ENCODE measurements at regions not wholly inside any gene's neighbourhood (a gene's known extent, or its start where the extent isn't known, plus 50 kb on each side); places are given as distances from the start of the nearest gene placed in this dataset.
A peak's percentile ranks its signal among the peaks of the same experiment; 100 is the strongest.
"Not testable (repeated sequence)": the region's sequence is repeated elsewhere in the genome, so short reads cannot be mapped to it uniquely, and the experiment has no call there.

GRCh38 chr3:139231555-139232281, 112.1 kb upstream of the MRPS22 start:
- H3K4me1 ChIP-seq (ENCODE audit: insufficient read depth, low read length): no peaks in the 10 kb centered on the region
- POLR2A ChIA-PET (ENCODE audit: unreplicated experiment): no interaction called here
- no peaks in the 10 kb centered on the region for H3K27me3 ChIP-seq (ENCODE audit: low read length)
- H3K36me3 ChIP-seq (ENCODE audit: low read depth, low read length): no peaks in the 10 kb centered on the region
- no peak overlapping the region for H3K27ac ChIP-seq (ENCODE audit: low read length)
- ATAC-seq: no peak
- H3K79me2 ChIP-seq (ENCODE audit: low read length): no peaks in the 10 kb centered on the region
- TF ChIP-seq CTCF (conservative IDR thresholded peaks at IDR 0.05; ENCODE audit: low read depth, low read length) (no peak), EZH2 (IDR thresholded peaks at IDR 0.05; ENCODE audit: low read length, unreplicated experiment) (no peak), EZH2phosphoT487 (IDR thresholded peaks at IDR 0.05; ENCODE audit: borderline replicate concordance, low read length) (no peak)
- no peaks in the 10 kb centered on the region for H3F3A ChIP-seq (ENCODE audit: low read length, unreplicated experiment)
- no peak overlapping the region for H3K4me3 ChIP-seq (ENCODE audit: low read length)
- no peak overlapping the region for H2AFZ ChIP-seq (ENCODE audit: low read length)
- no peaks in the 10 kb centered on the region for H3K9me3 ChIP-seq (ENCODE audit: low read length)
- H3K9me2 ChIP-seq (replicated peaks; ENCODE audit: low read length): no peaks in the 10 kb centered on the region
- no peak overlapping the region for H3K9ac ChIP-seq (ENCODE audit: low read length)
- intact Hi-C loops (cut with micrococcal nuclease): no loop called here
- H3K4me2 ChIP-seq (ENCODE audit: low read length): no peak overlapping the region
- no peaks in the 10 kb centered on the region for H4K20me1 ChIP-seq (ENCODE audit: low read length)
- no peak for DNase-seq
- CTCF ChIA-PET: no interaction called here
- BruUV-seq (replicated peaks): no TSS peak

- POLR2A ChIA-PET (ENCODE audit: unreplicated experiment): not testable (repeated sequence)
Observed at GRCh38 chr3:139232341-139232740, 111.5 kb upstream of the MRPS22 start.

DNA sequence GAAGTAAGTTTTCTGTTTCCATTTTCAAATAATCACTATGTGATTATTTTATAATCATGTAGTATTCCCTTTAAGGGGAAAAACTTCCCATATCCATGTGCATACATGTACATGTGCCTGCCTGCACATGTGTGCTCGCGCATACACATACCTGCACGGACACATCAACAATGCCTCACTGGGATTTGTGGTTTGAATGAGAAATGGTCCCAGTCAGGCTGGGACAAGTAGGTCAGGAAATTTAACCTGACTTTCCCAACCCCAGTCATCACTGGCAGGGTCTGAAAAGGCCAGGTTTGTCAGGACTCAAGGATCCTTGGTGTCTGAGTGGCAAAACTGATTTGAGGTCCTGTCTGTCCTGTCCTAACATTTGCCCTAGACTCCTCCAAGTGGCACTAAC, 109.3 kb upstream of the MRPS22 start:
- no peaks in the 10 kb centered on the region for H3K36me3 ChIP-seq (ENCODE audit: low read depth, low read length)
- no peak overlapping the region for H3K4me3 ChIP-seq (ENCODE audit: low read length)
- TF ChIP-seq EZH2phosphoT487 (IDR thresholded peaks at IDR 0.05; ENCODE audit: borderline replicate concordance, low read length): no peak
- TF ChIP-seq EZH2 (IDR thresholded peaks at IDR 0.05; ENCODE audit: low read length, unreplicated experiment): no peak
- no peak for TF ChIP-seq CTCF (conservative IDR thresholded peaks at IDR 0.05; ENCODE audit: low read depth, low read length)
- ATAC-seq (no peak), DNase-seq (no peak)
- CTCF ChIA-PET: no interaction called here
- H3K4me2 ChIP-seq (ENCODE audit: low read length): 0 out of 2 replicates have a peak overlapping the region, but pooled peaks have one; percentile 49
- H3K9ac ChIP-seq (ENCODE audit: low read length): no peak overlapping the region
- H3K9me2 ChIP-seq (replicated peaks; ENCODE audit: low read length): no peaks in the 10 kb centered on the region
- intact Hi-C loops (cut with micrococcal nuclease): no loop called here
- no peaks in the 10 kb centered on the region for H3K4me1 ChIP-seq (ENCODE audit: insufficient read depth, low read length)
- BruUV-seq (replicated peaks): no TSS peak
- peaks cover 21% of the 10 kb centered on the region for H3K27me3 ChIP-seq (ENCODE audit: low read length)
- H3K27ac ChIP-seq (ENCODE audit: low read length): no peak overlapping the region
- H3K79me2 ChIP-seq (ENCODE audit: low read length): no peaks in the 10 kb centered on the region
- H4K20me1 ChIP-seq (ENCODE audit: low read length): no peaks in the 10 kb centered on the region
- POLR2A ChIA-PET (ENCODE audit: unreplicated experiment): interaction anchor here (0.6 kb wide), 1 partner anchor 703 kb away, joined by 6 read pairs; no protein-coding TSS in a partner anchor
- H3K9me3 ChIP-seq (ENCODE audit: low read length): no peaks in the 10 kb centered on the region
- no peak overlapping the region for H2AFZ ChIP-seq (ENCODE audit: low read length)
- no peaks in the 10 kb centered on the region for H3F3A ChIP-seq (ENCODE audit: low read length, unreplicated experiment)

More at GRCh38 chr3:139232341-139232740, 111.5 kb upstream of the MRPS22 start:
- CTCF ChIA-PET; H3K79me2 ChIP-seq (ENCODE audit: low read length); H3K27ac ChIP-seq (ENCODE audit: low read length); H3K9me3 ChIP-seq (ENCODE audit: low read length); H3K27me3 ChIP-seq (ENCODE audit: low read length); DNase-seq; H3K4me2 ChIP-seq (ENCODE audit: low read length); H3K9ac ChIP-seq (ENCODE audit: low read length); H2AFZ ChIP-seq (ENCODE audit: low read length); H3K4me1 ChIP-seq (ENCODE audit: insufficient read depth, low read length); intact Hi-C loops (cut with micrococcal nuclease); H4K20me1 ChIP-seq (ENCODE audit: low read length); ATAC-seq; H3K9me2 ChIP-seq (replicated peaks; ENCODE audit: low read length); BruUV-seq (replicated peaks); H3K36me3 ChIP-seq (ENCODE audit: low read depth, low read length); H3F3A ChIP-seq (ENCODE audit: low read length, unreplicated experiment); H3K4me3 ChIP-seq (ENCODE audit: low read length): not testable (repeated sequence)
